ENCODE measurements at regions not wholly inside any gene's neighbourhood (a gene's known extent, or its start where the extent isn't known, plus 50 kb on each side); places are given as distances from the start of the nearest gene placed in this dataset.

DNA sequence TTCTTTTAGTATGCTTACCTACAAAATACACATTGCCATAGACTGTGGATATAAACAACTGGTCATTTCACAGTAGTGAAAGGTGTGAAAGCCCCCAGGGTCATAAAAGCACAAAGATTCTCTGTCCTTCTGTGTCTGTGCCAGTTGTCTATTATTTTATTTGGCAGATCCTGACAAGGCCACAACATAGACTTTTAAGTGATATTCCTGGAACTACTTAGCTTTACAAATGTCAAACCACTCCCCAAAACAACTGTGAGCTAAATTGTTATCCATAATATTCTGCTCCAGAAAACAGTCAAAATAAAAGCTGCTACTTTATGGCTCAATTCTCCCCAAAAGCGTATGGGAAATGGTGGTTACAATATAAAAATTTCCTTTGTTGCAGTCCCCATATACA lies 172.1 kb downstream of the SEC23A start:
- no peak overlapping the region for H3K4me2 ChIP-seq (ENCODE audit: low read depth, low read length)
- H2AK9ac ChIP-seq (replicated peaks; ENCODE audit: low read depth, low read length, poor library complexity), result no peak overlapping the region
- no peak overlapping the region for H3K23ac ChIP-seq (ENCODE audit: low read depth, low read length)
- BruUV-seq (replicated peaks), result no TSS peak
- no peak for DNase-seq
- ChIA-PET CTCF (no interaction called here), POLR2A (ENCODE audit: unreplicated experiment) (no interaction called here)
- H2BK20ac ChIP-seq (ENCODE audit: low read depth, low read length), result no peak overlapping the region
- no CpG with 5 or more reads among the region's 1 CpG for WGBS, 2 experiments (ENCODE audit: extremely low coverage in 2 of 2, insufficient read length in 1 of 2)
- no peak overlapping the region for H3K27ac ChIP-seq (ENCODE audit: insufficient read depth, low read length)
- H2BK15ac ChIP-seq (ENCODE audit: low read depth, low read length), result no peak overlapping the region
- H4K8ac ChIP-seq (ENCODE audit: low read depth in 2 of 2, low read length in 2 of 2), result no peak overlapping the region
- no peak overlapping the region for H2BK5ac ChIP-seq (ENCODE audit: low read depth, low read length, poor library complexity, severe bottlenecking)
- in situ Hi-C loops (cut with MboI; ENCODE audit: low sequenced_read_pairs) (no loop called here), dilution Hi-C loops (cut with HindIII; ENCODE audit: low sequenced_read_pairs, unreplicated experiment) (no loop called here), intact Hi-C loops (cut with micrococcal nuclease) (no loop called here)
- no peaks in the 10 kb centered on the region for H3K9me3 ChIP-seq (ENCODE audit: control insufficient read depth, insufficient read depth, low read length)
- no peaks in the 10 kb centered on the region for H4K20me1 ChIP-seq (ENCODE audit: insufficient read depth, low read length)
- H3K14ac ChIP-seq (replicated peaks; ENCODE audit: low read depth, low read length), result no peak overlapping the region
- H3K9me1 ChIP-seq (ENCODE audit: insufficient read depth, low read length), result no peaks in the 10 kb centered on the region
- H3K79me1 ChIP-seq (ENCODE audit: low read depth in 1 of 2, low read length in 2 of 2), result no peaks in the 10 kb centered on the region
- H4K5ac ChIP-seq (ENCODE audit: low read depth, low read length), result no peak overlapping the region
- no peak overlapping the region for H3K56ac ChIP-seq (ENCODE audit: extremely low read depth, insufficient read depth, low read length)
- no peak overlapping the region for H2AFZ ChIP-seq (replicated peaks; ENCODE audit: low read length, poor library complexity)
- no peak overlapping the region for H3K9ac ChIP-seq (ENCODE audit: low read depth, low read length)
- no peak overlapping the region for H2AK5ac ChIP-seq (ENCODE audit: low read depth, low read length)
- no peak overlapping the region for H3K4me3 ChIP-seq (ENCODE audit: insufficient read depth, low read depth, low read length)
- TF ChIP-seq POLR2A (IDR thresholded peaks at IDR 0.05; ENCODE audit: low read depth, low read length) (no peak), SMC3 (IDR thresholded peaks at IDR 0.05; ENCODE audit: low read depth, low read length) (no peak), RAD21 (IDR thresholded peaks at IDR 0.05; ENCODE audit: low read length) (no peak), MXI1 (IDR thresholded peaks at IDR 0.05; ENCODE audit: borderline replicate concordance, low read depth, low read length) (no peak), RCOR1 (IDR thresholded peaks at IDR 0.05; ENCODE audit: insufficient replicate concordance, low read length) (no peak), CEBPB (IDR thresholded peaks at IDR 0.05; ENCODE audit: low read depth, low read length) (no peak), CTCF (conservative IDR thresholded peaks at IDR 0.05; ENCODE audit: low read depth, low read length) (no peak), NFE2L2 (IDR thresholded peaks at IDR 0.05; ENCODE audit: low read depth, low read length) (no peak), MAZ (IDR thresholded peaks at IDR 0.05; ENCODE audit: borderline replicate concordance, low read depth, low read length) (no peak), BHLHE40 (IDR thresholded peaks at IDR 0.05; ENCODE audit: low read depth, low read length) (no peak)
- TF ChIP-seq, protein P1, sequence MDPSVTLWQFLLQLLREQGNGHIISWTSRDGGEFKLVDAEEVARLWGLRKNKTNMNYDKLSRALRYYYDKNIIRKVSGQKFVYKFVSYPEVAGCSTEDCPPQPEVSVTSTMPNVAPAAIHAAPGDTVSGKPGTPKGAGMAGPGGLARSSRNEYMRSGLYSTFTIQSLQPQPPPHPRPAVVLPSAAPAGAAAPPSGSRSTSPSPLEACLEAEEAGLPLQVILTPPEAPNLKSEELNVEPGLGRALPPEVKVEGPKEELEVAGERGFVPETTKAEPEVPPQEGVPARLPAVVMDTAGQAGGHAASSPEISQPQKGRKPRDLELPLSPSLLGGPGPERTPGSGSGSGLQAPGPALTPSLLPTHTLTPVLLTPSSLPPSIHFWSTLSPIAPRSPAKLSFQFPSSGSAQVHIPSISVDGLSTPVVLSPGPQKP (IDR thresholded peaks at IDR 0.05; ENCODE audit: borderline replicate concordance, low read depth, low read length), result no peak
- TF ChIP-seq, protein P2, sequence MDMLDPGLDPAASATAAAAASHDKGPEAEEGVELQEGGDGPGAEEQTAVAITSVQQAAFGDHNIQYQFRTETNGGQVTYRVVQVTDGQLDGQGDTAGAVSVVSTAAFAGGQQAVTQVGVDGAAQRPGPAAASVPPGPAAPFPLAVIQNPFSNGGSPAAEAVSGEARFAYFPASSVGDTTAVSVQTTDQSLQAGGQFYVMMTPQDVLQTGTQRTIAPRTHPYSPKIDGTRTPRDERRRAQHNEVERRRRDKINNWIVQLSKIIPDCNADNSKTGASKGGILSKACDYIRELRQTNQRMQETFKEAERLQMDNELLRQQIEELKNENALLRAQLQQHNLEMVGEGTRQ (IDR thresholded peaks at IDR 0.05; ENCODE audit: low read depth, low read length), result no peak
- H4K91ac ChIP-seq (ENCODE audit: insufficient read depth, low read depth, low read length), result no peak overlapping the region
- ATAC-seq (ENCODE audit: low read depth), result no peak
- H3K4ac ChIP-seq (ENCODE audit: low read depth, low read length), result no peak overlapping the region
- no peaks in the 10 kb centered on the region for H3K27me3 ChIP-seq (ENCODE audit: control insufficient read depth, insufficient read depth, low read length)
- no peak overlapping the region for H3K18ac ChIP-seq (ENCODE audit: low read depth, low read length)
- H3K36me3 ChIP-seq (ENCODE audit: control insufficient read depth, insufficient read depth, low read length), result no peaks in the 10 kb centered on the region
- H2BK120ac ChIP-seq (ENCODE audit: low read depth, low read length), result no peak overlapping the region
- H3K4me1 ChIP-seq (ENCODE audit: control insufficient read depth, insufficient read depth, low read length), result no peaks in the 10 kb centered on the region
